Kidney (tissue), 13 donors: ENCODE measurements at regions not wholly inside any gene's neighbourhood (a gene's known extent, or its start where the extent isn't known, plus 50 kb on each side); places are given as distances from the start of the nearest gene placed in this dataset.
A peak's percentile ranks its signal among the peaks of the same experiment; 100 is the strongest.

Experiments used
- DNase-seq, 5 donors: peaks; one replicate each; pipeline ENCODE4 v3.0.0-alpha.2; 2013 to 2020
- FAIRE-seq: peaks from 2 replicates; lab custom pipeline; 2012; peaks lifted over from hg19 to GRCh38; lab: Jason Lieb, UNC
- H3K27ac ChIP-seq, 2 donors: one replicate each; pipeline ENCODE4 v1.7.0; 2013; ENCODE audit warnings: low read depth in 2 of 2, low read length in 2 of 2, inconsistent platforms in 1 of 2
- H3K27me3 ChIP-seq: one replicate; pipeline ENCODE4 v1.7.1; 2013; ENCODE audit warnings: low read length, inconsistent platforms; ENCODE audit not compliant: control insufficient read depth, insufficient read depth
- H3K36me3 ChIP-seq, 3 donors: one replicate each; pipeline versions ENCODE4 v1.7.0 to v1.7.1; 2013; ENCODE audit warnings: low read length in 3 of 3, control low read depth in 1 of 3, inconsistent platforms in 1 of 3; ENCODE audit not compliant: insufficient read depth in 3 of 3, control insufficient read depth in 2 of 3
- H3K4me1 ChIP-seq, 3 donors: one replicate each; pipeline versions ENCODE4 v1.7.0 to v1.7.1; 2013; ENCODE audit warnings: low read length in 3 of 3, inconsistent platforms in 1 of 3, low read depth in 1 of 3; ENCODE audit not compliant: control insufficient read depth in 2 of 3, insufficient read depth in 2 of 3
- H3K4me3 ChIP-seq, 3 donors: one replicate each; pipeline versions ENCODE4 v1.7.0 to v1.8.1; 2013; ENCODE audit warnings: low read length in 3 of 3, control low read depth in 1 of 3, inconsistent platforms in 1 of 3
- H3K9ac ChIP-seq, 3 donors: one replicate each; pipeline versions ENCODE4 v1.7.0 to v1.7.1; 2013; ENCODE audit warnings: low read length in 3 of 3, control low read depth in 1 of 3, inconsistent platforms in 1 of 3
- H3K9me3 ChIP-seq, 3 donors: one replicate each; pipeline versions ENCODE4 v1.7.0 to v1.7.1; 2013; ENCODE audit warnings: low read length in 3 of 3, control low read depth in 1 of 3, inconsistent platforms in 1 of 3; ENCODE audit not compliant: control insufficient read depth in 2 of 3, insufficient read depth in 1 of 3
- intact Hi-C: fragments of 100-400 bp; cut with DNase I; formaldehyde crosslinking; loops from one replicate; pipeline ENCODE4 v1.11.1; 2022
- TF ChIP-seq, protein P1 (sequence below): IDR thresholded peaks from 3 replicates; pipeline ENCODE4 v1.5.1; 2012; ENCODE audit warnings: mild to moderate bottlenecking, moderate library complexity, borderline replicate concordance; ENCODE audit not compliant: insufficient read depth; ENCODE audit errors: extremely low read depth
- donor health status: control.
- donor health status: control.
- donor health status: control.
- donor health status: control.
- donor health status: control.
- donor health status: DM: yes; HTN: yes; CAD: no.
- donor health status: Normal renal cell carcinoma (clear cell type).

GRCh38 chr2:5594249-5594695, 97.9 kb upstream of the SOX11 start:
- no peaks in the 10 kb centered on the region for H3K36me3 ChIP-seq
- H3K27me3 ChIP-seq, result no peaks in the 10 kb centered on the region
- TF ChIP-seq, protein P1, sequence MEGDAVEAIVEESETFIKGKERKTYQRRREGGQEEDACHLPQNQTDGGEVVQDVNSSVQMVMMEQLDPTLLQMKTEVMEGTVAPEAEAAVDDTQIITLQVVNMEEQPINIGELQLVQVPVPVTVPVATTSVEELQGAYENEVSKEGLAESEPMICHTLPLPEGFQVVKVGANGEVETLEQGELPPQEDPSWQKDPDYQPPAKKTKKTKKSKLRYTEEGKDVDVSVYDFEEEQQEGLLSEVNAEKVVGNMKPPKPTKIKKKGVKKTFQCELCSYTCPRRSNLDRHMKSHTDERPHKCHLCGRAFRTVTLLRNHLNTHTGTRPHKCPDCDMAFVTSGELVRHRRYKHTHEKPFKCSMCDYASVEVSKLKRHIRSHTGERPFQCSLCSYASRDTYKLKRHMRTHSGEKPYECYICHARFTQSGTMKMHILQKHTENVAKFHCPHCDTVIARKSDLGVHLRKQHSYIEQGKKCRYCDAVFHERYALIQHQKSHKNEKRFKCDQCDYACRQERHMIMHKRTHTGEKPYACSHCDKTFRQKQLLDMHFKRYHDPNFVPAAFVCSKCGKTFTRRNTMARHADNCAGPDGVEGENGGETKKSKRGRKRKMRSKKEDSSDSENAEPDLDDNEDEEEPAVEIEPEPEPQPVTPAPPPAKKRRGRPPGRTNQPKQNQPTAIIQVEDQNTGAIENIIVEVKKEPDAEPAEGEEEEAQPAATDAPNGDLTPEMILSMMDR, result no peak
- no peak overlapping the region for H3K4me3 ChIP-seq
- no peaks in the 10 kb centered on the region for H3K4me1 ChIP-seq
- DNase-seq (no peak), FAIRE-seq (no peak)
- intact Hi-C loops, result no loop called here
- no peak overlapping the region for H3K27ac ChIP-seq
- H3K9me3 ChIP-seq, result no peaks in the 10 kb centered on the region
- no peak overlapping the region for H3K9ac ChIP-seq

DNA sequence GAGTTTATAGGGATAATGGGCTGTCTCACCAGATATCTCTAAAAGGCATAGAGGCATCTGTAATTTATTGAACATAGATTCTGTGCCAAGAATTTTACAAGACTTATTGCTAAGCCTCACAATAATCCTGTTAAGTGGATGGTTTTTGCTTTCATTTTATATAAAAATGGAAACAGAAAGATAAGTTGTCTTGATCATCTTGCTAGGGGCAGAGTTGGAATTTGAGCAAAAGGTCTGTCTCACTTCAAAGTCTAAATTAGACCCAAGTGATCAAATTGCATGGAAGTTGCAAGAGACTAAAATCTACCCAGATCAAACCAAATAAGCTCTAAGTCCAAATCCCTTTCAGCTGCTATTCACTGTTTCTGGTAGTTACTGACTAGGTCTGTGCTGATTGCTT, 95.3 kb upstream of the SOX11 start:
- no peaks in the 10 kb centered on the region for H3K27me3 ChIP-seq
- no peak overlapping the region for H3K27ac ChIP-seq
- DNase-seq, result no peak
- no peak overlapping the region for H3K9ac ChIP-seq
- H3K36me3 ChIP-seq, result no peaks in the 10 kb centered on the region
- no peaks in the 10 kb centered on the region for H3K4me1 ChIP-seq
- intact Hi-C loops, result no loop called here
- H3K4me3 ChIP-seq, result no peak overlapping the region
- FAIRE-seq, result no peak
- no peaks in the 10 kb centered on the region for H3K9me3 ChIP-seq
- TF ChIP-seq, protein P1, result no peak

DNA sequence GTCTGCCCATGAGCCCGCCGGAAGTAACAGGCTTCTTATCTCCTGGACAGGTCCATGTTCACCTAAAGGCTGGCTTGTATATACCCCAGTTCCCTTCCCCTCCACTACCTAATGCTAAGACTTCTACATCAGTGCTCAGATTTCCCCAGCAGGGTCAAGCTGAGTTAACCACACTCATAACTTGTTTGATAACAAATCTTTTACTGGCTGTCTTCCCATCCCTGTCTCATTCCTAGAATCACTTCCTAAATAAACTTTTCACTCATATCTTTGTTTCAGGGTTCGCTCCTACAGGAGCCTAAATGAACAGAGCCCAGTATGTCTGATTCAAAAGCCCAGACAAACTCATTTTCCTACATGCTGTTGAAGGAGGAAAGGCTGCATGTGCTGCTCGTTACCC, 94.0 kb upstream of the SOX11 start:
- Histone ChIP-seq H3K36me3 (no peaks in the 10 kb centered on the region), H3K27me3 (no peaks in the 10 kb centered on the region), H3K4me3 (no peak overlapping the region), H3K27ac (no peak overlapping the region), H3K9me3 (no peaks in the 10 kb centered on the region), H3K9ac (no peak overlapping the region), H3K4me1 (no peaks in the 10 kb centered on the region)
- no peak for FAIRE-seq
- TF ChIP-seq, protein P1, result no peak
- intact Hi-C loops, result no loop called here
- no peak for DNase-seq

DNA sequence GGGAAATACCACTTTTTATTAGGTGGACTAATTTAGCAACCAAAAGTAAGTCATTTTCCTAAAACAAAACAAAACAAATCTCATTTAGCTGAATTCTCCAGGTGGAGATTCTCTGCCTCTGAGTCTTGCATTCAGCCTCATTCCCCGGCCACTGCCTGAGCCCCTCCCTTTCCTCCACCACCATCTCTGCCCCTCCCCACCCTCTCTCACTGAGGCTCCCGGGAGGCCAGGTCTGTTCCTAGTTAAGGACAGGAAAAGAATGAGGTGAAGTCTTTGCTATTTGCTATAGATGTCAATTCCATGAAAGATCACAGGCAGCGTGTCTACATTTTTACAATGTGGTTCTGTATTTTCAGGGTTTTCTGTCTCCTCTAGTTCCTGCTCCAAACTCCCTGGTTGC, 83.0 kb upstream of the SOX11 start:
- no peak overlapping the region for H3K4me3 ChIP-seq
- DNase-seq (peak in 1 of 5 donors; percentile 14), FAIRE-seq (no peak)
- no peaks in the 10 kb centered on the region for H3K9me3 ChIP-seq
- intact Hi-C loops, result no loop called here
- H3K36me3 ChIP-seq, result no peaks in the 10 kb centered on the region
- H3K9ac ChIP-seq, result no peak overlapping the region
- TF ChIP-seq, protein P1, result no peak
- H3K27me3 ChIP-seq, result no peaks in the 10 kb centered on the region
- no peaks in the 10 kb centered on the region for H3K4me1 ChIP-seq
- H3K27ac ChIP-seq, result no peak overlapping the region
